WTC11 (cell line): ENCODE measurements at regions not wholly inside any gene's neighbourhood (a gene's known extent, or its start where the extent isn't known, plus 50 kb on each side); places are given as distances from the start of the nearest gene placed in this dataset.

Experiments used
- ATAC-seq: fragments of 200-7000 bp; cut with Tn5 transposase; 2 replicates; pipeline ENCODE4 v1.10.0; 2021; ENCODE audit warnings: mild to moderate bottlenecking, moderate library complexity
- CTCF ChIA-PET: fragments of 300-600 bp; sonication (Branson Sonifier 250); formaldehyde crosslinking; loops from one replicate; lab custom pipeline; 2021; ENCODE audit warnings: antibody characterized with exemption; lab: Charles Lee
- POLR2A ChIA-PET: fragments of 350-600 bp; sonication (Branson Sonifier 250); formaldehyde crosslinking; loops from one replicate; lab custom pipeline; 2021; ENCODE audit warnings: antibody characterized with exemption; lab: Charles Lee
- DNase-seq: peaks from one replicate; pipeline ENCODE4 v3.0.0; 2021; ENCODE audit warnings: low spot score
- H3K27ac Mint-ChIP-seq: 2 replicates; pipeline ENCODE4 v1.8.0; 2021; ENCODE audit warnings: mixed read lengths
- H3K27me3 Mint-ChIP-seq: 2 replicates; pipeline ENCODE4 v1.8.0; 2021; ENCODE audit warnings: low read depth, mild to moderate bottlenecking, moderate library complexity, mixed read lengths
- H3K36me3 Mint-ChIP-seq: 2 replicates; pipeline ENCODE4 v1.8.0; 2021; ENCODE audit warnings: mixed read lengths
- H3K4me1 Mint-ChIP-seq: 2 replicates; pipeline ENCODE4 v1.8.0; 2022; ENCODE audit warnings: mixed read lengths
- H3K4me3 Mint-ChIP-seq: 2 replicates; pipeline ENCODE4 v1.8.0; 2021; ENCODE audit warnings: mild to moderate bottlenecking, moderate library complexity, mixed read lengths
- H3K9me3 Mint-ChIP-seq: 2 replicates; pipeline ENCODE4 v1.8.0; 2021; ENCODE audit warnings: mixed read lengths
- CBFB ChIP-seq: sonication (generic); formaldehyde crosslinking; IDR thresholded peaks from 2 replicates; pipeline ENCODE4 v1.8.1; 2022; ENCODE audit warnings: mild to moderate bottlenecking, low read depth, missing genetic modification reagents
- ELF4 ChIP-seq: sonication (generic); formaldehyde crosslinking; IDR thresholded peaks from 2 replicates; pipeline ENCODE4 v1.8.1; 2022; ENCODE audit warnings: low read depth, mild to moderate bottlenecking, moderate library complexity, missing genetic modification reagents
- GRHL2 ChIP-seq: fragments of 250-450 bp; sonication (Bioruptor Pico); IDR thresholded peaks from 2 replicates; pipeline ENCODE4 v1.8.0; 2022; ENCODE audit warnings: mild to moderate bottlenecking, moderate library complexity; ENCODE audit not compliant: insufficient replicate concordance, severe bottlenecking
- HMGA2 ChIP-seq: fragments of 250-450 bp; sonication (Bioruptor Pico); IDR thresholded peaks from 2 replicates; pipeline ENCODE4 v1.4.0; 2021; ENCODE audit warnings: mild to moderate bottlenecking, moderate library complexity
- JAZF1 ChIP-seq: fragments of 250-450 bp; sonication (Bioruptor Pico); IDR thresholded peaks from 2 replicates; pipeline ENCODE4 v1.9.0; 2021; ENCODE audit warnings: moderate library complexity, mild to moderate bottlenecking, inconsistent platforms
- NFATC4 ChIP-seq: fragments of 250-450 bp; sonication (Bioruptor Pico); IDR thresholded peaks from 2 replicates; pipeline ENCODE4 v1.9.0; 2021; ENCODE audit warnings: mild to moderate bottlenecking
- NFE2L1 ChIP-seq: sonication (generic); formaldehyde crosslinking; IDR thresholded peaks from 2 replicates; pipeline ENCODE4 v1.8.1; 2023; ENCODE audit warnings: missing genetic modification reagents
- PRRX2 ChIP-seq: fragments of 250-450 bp; sonication (Bioruptor Pico); IDR thresholded peaks from 2 replicates; pipeline ENCODE4 v1.8.0; 2021; ENCODE audit warnings: mild to moderate bottlenecking
- RELA ChIP-seq: sonication (generic); formaldehyde crosslinking; IDR thresholded peaks from 2 replicates; pipeline ENCODE4 v1.8.1; 2022; ENCODE audit warnings: missing genetic modification reagents, mild to moderate bottlenecking, borderline replicate concordance
- TEAD1 ChIP-seq: sonication (generic); formaldehyde crosslinking; IDR thresholded peaks from 2 replicates; pipeline ENCODE4 v1.8.0; 2022; ENCODE audit warnings: mild to moderate bottlenecking, missing genetic modification reagents
- ZBTB21 ChIP-seq: sonication (generic); formaldehyde crosslinking; IDR thresholded peaks from 2 replicates; pipeline ENCODE4 v1.8.1; 2023; ENCODE audit warnings: mild to moderate bottlenecking, missing genetic modification reagents, borderline replicate concordance
- ZNF138 ChIP-seq: sonication (generic); formaldehyde crosslinking; conservative IDR thresholded peaks from 2 replicates; pipeline ENCODE4 v1.8.1; 2022; ENCODE audit warnings: mild to moderate bottlenecking, moderate library complexity, missing genetic modification reagents
- ZNF423 ChIP-seq: fragments of 250-450 bp; sonication (Bioruptor Pico); IDR thresholded peaks from 2 replicates; pipeline ENCODE4 v2.1.2; 2022; ENCODE audit warnings: mild to moderate bottlenecking, moderate library complexity
- ZNF671 ChIP-seq: fragments of 250-450 bp; sonication (Bioruptor Pico); IDR thresholded peaks from 2 replicates; pipeline ENCODE4 v1.8.0; 2021; ENCODE audit warnings: mild to moderate bottlenecking
- TF ChIP-seq, protein P1 (sequence below): sonication (generic); formaldehyde crosslinking; IDR thresholded peaks from 2 replicates; pipeline ENCODE4 v1.8.1; 2022; ENCODE audit warnings: mild to moderate bottlenecking, moderate library complexity, missing genetic modification reagents
- TF ChIP-seq, protein P2 (sequence below): sonication (generic); formaldehyde crosslinking; IDR thresholded peaks from 2 replicates; pipeline ENCODE4 v1.8.0; 2022; ENCODE audit warnings: mild to moderate bottlenecking, missing genetic modification reagents
- TF ChIP-seq, protein P3 (sequence below): sonication (generic); formaldehyde crosslinking; IDR thresholded peaks from 2 replicates; pipeline ENCODE4 v1.8.1; 2022; ENCODE audit warnings: missing genetic modification reagents, borderline replicate concordance
- TF ChIP-seq, protein P4 (sequence below): sonication (generic); formaldehyde crosslinking; conservative IDR thresholded peaks from 2 replicates; pipeline ENCODE4 v1.8.1; 2023; ENCODE audit warnings: mild to moderate bottlenecking, low read depth, missing genetic modification reagents, moderate library complexity
- TF ChIP-seq, protein P5 (sequence below): fragments of 250-450 bp; sonication (Bioruptor Pico); IDR thresholded peaks from 2 replicates; pipeline ENCODE4 v1.9.0; 2021; ENCODE audit warnings: mild to moderate bottlenecking, borderline replicate concordance
- TF ChIP-seq, protein P6 (sequence below): fragments of 250-450 bp; sonication (Bioruptor Pico); conservative IDR thresholded peaks from 2 replicates; pipeline ENCODE4 v1.9.0; 2021; ENCODE audit warnings: mild to moderate bottlenecking

DNA sequence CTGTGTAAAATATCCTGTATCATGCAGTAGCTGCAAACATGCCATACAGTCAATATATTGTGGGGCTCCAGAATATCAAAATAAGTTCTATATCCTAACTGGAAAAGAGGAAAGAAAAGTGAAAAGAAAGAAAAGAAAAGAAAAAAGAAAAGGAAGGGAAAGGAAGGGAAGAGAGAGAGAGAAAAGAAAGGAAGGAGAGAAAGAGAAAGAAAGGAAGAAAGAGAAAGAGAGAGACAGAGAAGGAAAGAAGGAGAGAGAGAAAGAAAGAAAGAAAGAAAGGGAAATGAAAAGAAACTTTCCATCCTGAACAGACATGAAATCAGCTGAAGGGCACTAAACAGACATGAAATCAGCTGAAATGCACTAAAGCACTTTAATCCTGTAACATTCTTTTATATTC is 288.4 kb upstream of the NCKAP5 start:
- H3K36me3 Mint-ChIP-seq: peaks cover 21% of the 10 kb centered on the region
- no peak for ATAC-seq
- TF ChIP-seq, protein P1, sequence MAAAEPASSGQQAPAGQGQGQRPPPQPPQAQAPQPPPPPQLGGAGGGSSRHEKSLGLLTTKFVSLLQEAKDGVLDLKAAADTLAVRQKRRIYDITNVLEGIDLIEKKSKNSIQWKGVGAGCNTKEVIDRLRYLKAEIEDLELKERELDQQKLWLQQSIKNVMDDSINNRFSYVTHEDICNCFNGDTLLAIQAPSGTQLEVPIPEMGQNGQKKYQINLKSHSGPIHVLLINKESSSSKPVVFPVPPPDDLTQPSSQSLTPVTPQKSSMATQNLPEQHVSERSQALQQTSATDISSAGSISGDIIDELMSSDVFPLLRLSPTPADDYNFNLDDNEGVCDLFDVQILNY (CRISPR knock-in tag): no peak
- TF ChIP-seq NFATC4 (no peak), RELA (CRISPR knock-in tag) (no peak), PRRX2 (no peak), JAZF1 (CRISPR knock-in tag) (no peak), GRHL2 (CRISPR knock-in tag) (no peak), HMGA2 (no peak), ELF4 (no peak)
- TF ChIP-seq, protein P2, sequence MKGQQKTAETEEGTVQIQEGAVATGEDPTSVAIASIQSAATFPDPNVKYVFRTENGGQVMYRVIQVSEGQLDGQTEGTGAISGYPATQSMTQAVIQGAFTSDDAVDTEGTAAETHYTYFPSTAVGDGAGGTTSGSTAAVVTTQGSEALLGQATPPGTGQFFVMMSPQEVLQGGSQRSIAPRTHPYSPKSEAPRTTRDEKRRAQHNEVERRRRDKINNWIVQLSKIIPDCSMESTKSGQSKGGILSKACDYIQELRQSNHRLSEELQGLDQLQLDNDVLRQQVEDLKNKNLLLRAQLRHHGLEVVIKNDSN: no peak
- TF ChIP-seq, protein P3, sequence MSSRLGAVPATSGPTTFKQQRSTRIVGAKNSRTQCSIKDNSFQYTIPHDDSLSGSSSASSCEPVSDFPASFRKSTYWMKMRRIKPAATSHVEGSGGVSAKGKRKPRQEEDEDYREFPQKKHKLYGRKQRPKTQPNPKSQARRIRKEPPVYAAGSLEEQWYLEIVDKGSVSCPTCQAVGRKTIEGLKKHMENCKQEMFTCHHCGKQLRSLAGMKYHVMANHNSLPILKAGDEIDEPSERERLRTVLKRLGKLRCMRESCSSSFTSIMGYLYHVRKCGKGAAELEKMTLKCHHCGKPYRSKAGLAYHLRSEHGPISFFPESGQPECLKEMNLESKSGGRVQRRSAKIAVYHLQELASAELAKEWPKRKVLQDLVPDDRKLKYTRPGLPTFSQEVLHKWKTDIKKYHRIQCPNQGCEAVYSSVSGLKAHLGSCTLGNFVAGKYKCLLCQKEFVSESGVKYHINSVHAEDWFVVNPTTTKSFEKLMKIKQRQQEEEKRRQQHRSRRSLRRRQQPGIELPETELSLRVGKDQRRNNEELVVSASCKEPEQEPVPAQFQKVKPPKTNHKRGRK: no peak
- TF ChIP-seq, protein P4, sequence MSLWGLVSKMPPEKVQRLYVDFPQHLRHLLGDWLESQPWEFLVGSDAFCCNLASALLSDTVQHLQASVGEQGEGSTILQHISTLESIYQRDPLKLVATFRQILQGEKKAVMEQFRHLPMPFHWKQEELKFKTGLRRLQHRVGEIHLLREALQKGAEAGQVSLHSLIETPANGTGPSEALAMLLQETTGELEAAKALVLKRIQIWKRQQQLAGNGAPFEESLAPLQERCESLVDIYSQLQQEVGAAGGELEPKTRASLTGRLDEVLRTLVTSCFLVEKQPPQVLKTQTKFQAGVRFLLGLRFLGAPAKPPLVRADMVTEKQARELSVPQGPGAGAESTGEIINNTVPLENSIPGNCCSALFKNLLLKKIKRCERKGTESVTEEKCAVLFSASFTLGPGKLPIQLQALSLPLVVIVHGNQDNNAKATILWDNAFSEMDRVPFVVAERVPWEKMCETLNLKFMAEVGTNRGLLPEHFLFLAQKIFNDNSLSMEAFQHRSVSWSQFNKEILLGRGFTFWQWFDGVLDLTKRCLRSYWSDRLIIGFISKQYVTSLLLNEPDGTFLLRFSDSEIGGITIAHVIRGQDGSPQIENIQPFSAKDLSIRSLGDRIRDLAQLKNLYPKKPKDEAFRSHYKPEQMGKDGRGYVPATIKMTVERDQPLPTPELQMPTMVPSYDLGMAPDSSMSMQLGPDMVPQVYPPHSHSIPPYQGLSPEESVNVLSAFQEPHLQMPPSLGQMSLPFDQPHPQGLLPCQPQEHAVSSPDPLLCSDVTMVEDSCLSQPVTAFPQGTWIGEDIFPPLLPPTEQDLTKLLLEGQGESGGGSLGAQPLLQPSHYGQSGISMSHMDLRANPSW (CRISPR knock-in tag): no peak

DNA sequence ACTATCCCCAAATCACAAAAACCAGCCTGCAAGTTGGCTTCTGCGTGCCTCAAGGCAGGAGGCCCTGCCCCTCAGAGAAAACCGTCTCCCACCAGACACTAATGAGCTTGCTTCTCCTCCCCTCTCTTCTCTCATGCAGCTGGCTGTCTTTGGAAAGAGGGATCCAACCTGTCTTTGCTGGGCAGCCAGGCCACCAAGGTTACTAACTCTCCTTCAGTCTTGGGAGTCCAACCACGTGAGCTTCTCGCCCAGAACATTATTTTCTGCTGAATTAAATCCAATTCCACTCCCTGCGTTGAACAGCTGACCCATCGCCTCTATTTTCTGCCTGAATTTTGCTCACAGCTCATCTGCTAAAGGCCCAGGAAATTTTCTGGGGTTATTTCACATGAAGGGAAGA is 291.3 kb upstream of the NCKAP5 start:
- H3K27me3 Mint-ChIP-seq: no peaks in the 10 kb centered on the region
- no peak overlapping the region for H3K4me3 Mint-ChIP-seq
- ATAC-seq (no peak), DNase-seq (no peak)
- H3K36me3 Mint-ChIP-seq: no peaks in the 10 kb centered on the region
- CTCF ChIA-PET: interaction anchor here (1.0 to 1.5 kb wide), 3 partner anchors 15 to 592 kb away, joined by 3 to 4 read pairs (median 3); no protein-coding TSS in a partner anchor
- POLR2A ChIA-PET: no interaction called here
- no peak overlapping the region for H3K27ac Mint-ChIP-seq
- TF ChIP-seq, protein P5, sequence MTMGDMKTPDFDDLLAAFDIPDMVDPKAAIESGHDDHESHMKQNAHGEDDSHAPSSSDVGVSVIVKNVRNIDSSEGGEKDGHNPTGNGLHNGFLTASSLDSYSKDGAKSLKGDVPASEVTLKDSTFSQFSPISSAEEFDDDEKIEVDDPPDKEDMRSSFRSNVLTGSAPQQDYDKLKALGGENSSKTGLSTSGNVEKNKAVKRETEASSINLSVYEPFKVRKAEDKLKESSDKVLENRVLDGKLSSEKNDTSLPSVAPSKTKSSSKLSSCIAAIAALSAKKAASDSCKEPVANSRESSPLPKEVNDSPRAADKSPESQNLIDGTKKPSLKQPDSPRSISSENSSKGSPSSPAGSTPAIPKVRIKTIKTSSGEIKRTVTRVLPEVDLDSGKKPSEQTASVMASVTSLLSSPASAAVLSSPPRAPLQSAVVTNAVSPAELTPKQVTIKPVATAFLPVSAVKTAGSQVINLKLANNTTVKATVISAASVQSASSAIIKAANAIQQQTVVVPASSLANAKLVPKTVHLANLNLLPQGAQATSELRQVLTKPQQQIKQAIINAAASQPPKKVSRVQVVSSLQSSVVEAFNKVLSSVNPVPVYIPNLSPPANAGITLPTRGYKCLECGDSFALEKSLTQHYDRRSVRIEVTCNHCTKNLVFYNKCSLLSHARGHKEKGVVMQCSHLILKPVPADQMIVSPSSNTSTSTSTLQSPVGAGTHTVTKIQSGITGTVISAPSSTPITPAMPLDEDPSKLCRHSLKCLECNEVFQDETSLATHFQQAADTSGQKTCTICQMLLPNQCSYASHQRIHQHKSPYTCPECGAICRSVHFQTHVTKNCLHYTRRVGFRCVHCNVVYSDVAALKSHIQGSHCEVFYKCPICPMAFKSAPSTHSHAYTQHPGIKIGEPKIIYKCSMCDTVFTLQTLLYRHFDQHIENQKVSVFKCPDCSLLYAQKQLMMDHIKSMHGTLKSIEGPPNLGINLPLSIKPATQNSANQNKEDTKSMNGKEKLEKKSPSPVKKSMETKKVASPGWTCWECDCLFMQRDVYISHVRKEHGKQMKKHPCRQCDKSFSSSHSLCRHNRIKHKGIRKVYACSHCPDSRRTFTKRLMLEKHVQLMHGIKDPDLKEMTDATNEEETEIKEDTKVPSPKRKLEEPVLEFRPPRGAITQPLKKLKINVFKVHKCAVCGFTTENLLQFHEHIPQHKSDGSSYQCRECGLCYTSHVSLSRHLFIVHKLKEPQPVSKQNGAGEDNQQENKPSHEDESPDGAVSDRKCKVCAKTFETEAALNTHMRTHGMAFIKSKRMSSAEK (CRISPR knock-in tag): no peak
- TF ChIP-seq CBFB (CRISPR knock-in tag) (no peak), TEAD1 (CRISPR knock-in tag) (no peak), NFE2L1 (CRISPR knock-in tag) (no peak), ZNF423 (CRISPR knock-in tag) (no peak), ZNF138 (CRISPR knock-in tag) (no peak), ZNF671 (CRISPR knock-in tag) (no peak), ZBTB21 (CRISPR knock-in tag) (no peak)
- TF ChIP-seq, protein P3: no peak
- TF ChIP-seq, protein P6, sequence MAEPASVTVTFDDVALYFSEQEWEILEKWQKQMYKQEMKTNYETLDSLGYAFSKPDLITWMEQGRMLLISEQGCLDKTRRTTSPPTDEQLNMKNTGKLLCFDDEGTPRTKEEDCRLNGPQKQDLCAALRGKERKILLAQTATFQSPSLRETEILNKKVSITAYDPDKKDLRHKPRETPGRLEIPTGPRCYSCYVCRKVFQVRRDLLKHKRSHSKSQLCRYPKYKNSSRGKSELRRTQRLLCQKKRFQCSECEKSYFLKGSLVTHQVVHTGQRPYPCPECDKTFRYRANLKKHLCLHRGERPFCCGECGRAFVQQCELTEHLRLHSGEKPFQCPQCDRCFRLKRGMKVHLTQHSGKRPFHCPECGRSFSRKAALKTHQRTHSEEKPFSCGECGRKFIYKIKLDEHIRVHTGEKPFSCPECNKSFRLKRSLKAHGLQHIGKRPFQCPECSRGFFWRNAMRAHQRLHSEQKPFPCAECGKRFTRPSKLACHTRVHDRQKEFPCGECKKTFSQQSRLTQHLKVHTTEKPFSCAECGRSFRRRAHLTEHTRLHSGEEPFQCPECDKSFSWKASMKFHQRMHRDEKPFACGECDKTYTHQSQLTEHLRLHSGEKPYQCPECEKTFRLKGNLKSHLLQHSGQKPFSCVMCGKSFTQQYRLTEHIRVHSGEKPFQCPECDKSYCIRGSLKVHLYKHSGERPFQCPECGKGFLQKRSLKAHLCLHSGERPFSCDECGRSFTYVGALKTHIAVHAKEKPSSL (CRISPR knock-in tag): no peak
- TF ChIP-seq, protein P2: no peak
- peaks cover 7% of the 10 kb centered on the region for H3K9me3 Mint-ChIP-seq
- no peaks in the 10 kb centered on the region for H3K4me1 Mint-ChIP-seq

More for the DNA sequence above, 288.4 kb upstream of the NCKAP5 start:
- Mint-ChIP-seq H3K27ac (no peak overlapping the region), H3K4me3 (no peak overlapping the region), H3K27me3 (peaks cover 4% of the 10 kb centered on the region), H3K9me3 (peaks cover 35% of the 10 kb centered on the region), H3K4me1 (no peaks in the 10 kb centered on the region)
- ChIA-PET CTCF (no interaction called here), POLR2A (no interaction called here)
- DNase-seq: no peak
